Small intestine (tissue), 7 donors: ENCODE measurements at regions not wholly inside any gene's neighbourhood (a gene's known extent, or its start where the extent isn't known, plus 50 kb on each side); places are given as distances from the start of the nearest gene placed in this dataset.

Experiments used
- DNase-seq, 2 donors: peaks; one replicate each; pipeline versions ENCODE4 v3.0.0 to v3.0.0-alpha.2; 2013
- FAIRE-seq: peaks from 2 replicates; lab custom pipeline; 2012; peaks lifted over from hg19 to GRCh38; lab: Jason Lieb, UNC
- H3K27ac ChIP-seq, 3 donors: one replicate each; pipeline ENCODE4 v1.5.1; 2013; ENCODE audit warnings: low read length in 2 of 3, mild to moderate bottlenecking in 2 of 3, control low read depth in 1 of 3, inconsistent platforms in 1 of 3, low read depth in 1 of 3, moderate library complexity in 1 of 3
- H3K27me3 ChIP-seq, 3 donors: one replicate each; pipeline ENCODE4 v1.6.1; 2013; ENCODE audit warnings: low read length in 3 of 3, inconsistent platforms in 1 of 3; ENCODE audit not compliant: control insufficient read depth in 3 of 3, insufficient read depth in 3 of 3
- H3K36me3 ChIP-seq, 3 donors: one replicate each; pipeline ENCODE4 v1.6.1; 2013; ENCODE audit warnings: low read length in 3 of 3, inconsistent platforms in 1 of 3, low read depth in 1 of 3, mild to moderate bottlenecking in 1 of 3, moderate library complexity in 1 of 3; ENCODE audit not compliant: control insufficient read depth in 3 of 3, insufficient read depth in 2 of 3
- H3K4me1 ChIP-seq, 3 donors: one replicate each; pipeline ENCODE4 v1.6.1; 2013; ENCODE audit warnings: low read length in 2 of 3, inconsistent platforms in 1 of 3, low read depth in 1 of 3, mild to moderate bottlenecking in 1 of 3, moderate library complexity in 1 of 3; ENCODE audit not compliant: control insufficient read depth in 3 of 3, insufficient read depth in 2 of 3
- H3K4me3 ChIP-seq, 3 donors: one replicate each; pipeline ENCODE4 v1.5.1; 2013; ENCODE audit warnings: low read length in 3 of 3, control low read depth in 1 of 3, inconsistent platforms in 1 of 3, low read depth in 1 of 3, mild to moderate bottlenecking in 1 of 3, moderate library complexity in 1 of 3
- H3K9me3 ChIP-seq, 2 donors: one replicate each; pipeline ENCODE4 v1.6.1; 2013; ENCODE audit warnings: low read depth in 1 of 2, low read length in 1 of 2; ENCODE audit not compliant: control insufficient read depth in 2 of 2, insufficient read depth in 1 of 2
- WGBS, 3 donors: extraction: QIAGEN DNeasy Blood & Tissue Kit; methylation state at CpG; one replicate each; pipeline ENCODE4 v1.1.7; 2013; 5-methylcytosine and 5-hydroxymethylcytosine counted together
- donor health status: healthy with polysubstance abuse.
- donor health status: control.
- donor health status: control.
- donor health status: Bipolar disorder and iron deficiency.
- donor health status: healthy.

DNA sequence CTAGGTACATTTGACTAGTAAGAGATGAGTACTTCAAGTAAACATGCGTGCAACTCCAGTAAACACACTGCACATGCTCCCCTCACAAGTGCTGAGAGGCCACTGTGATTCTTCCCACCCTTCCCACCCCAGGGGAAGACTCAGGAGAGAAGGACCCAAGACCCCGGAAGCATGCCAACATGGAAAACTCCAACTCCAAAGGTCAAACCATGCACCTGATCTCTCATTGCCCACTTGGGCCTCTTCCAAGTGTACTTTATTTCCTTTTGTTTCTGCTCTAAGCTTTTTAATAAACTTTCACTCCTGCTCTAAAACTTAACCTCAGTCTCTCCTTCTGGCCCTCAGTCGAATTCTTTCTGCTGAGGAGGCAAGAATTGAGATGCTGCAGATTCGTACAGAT, 78.5 kb downstream of the CD83 start:
- H3K36me3 ChIP-seq, result no peaks in the 10 kb centered on the region
- peaks cover 0 to 6% (median 1%) of the 10 kb centered on the region in 3 donors for H3K4me1 ChIP-seq
- H3K4me3 ChIP-seq, result no peak overlapping the region
- no peak overlapping the region for H3K27ac ChIP-seq
- DNase-seq (peak; percentile 47 to 56), FAIRE-seq (no peak)
- H3K27me3 ChIP-seq, result no peaks in the 10 kb centered on the region
- peaks cover 0 to 12% of the 10 kb centered on the region in 2 donors for H3K9me3 ChIP-seq
- 40 to 68% (median 52%) methylated on average over 4 of the region's 4 CpGs for WGBS, 3 donors

DNA sequence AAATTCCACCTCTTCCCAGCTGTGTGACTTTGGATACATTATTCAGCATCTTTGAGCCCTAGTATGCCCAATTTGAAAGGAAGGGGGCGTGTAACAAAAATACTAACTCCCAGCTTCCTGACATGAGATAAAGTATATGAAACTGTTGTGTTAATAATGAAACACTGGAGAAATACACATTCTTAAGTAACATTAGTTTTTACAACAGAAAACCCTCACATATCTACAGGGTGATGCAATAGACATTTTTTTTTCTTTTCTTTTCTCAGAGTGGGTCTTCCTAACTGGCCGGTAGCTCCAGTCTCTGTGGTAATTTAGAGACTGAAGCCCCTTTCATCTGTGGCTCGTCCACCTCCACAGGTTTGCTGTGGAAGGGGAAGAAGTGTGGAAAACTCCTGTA, 79.5 kb downstream of the CD83 start:
- Histone ChIP-seq H3K36me3 (no peaks in the 10 kb centered on the region), H3K4me3 (no peak overlapping the region), H3K9me3 (peaks cover 0 to 12% of the 10 kb centered on the region in 2 donors), H3K27ac (no peak overlapping the region), H3K27me3 (no peaks in the 10 kb centered on the region), H3K4me1 (peaks cover 0 to 6% (median 1%) of the 10 kb centered on the region in 3 donors)
- FAIRE-seq (no peak), DNase-seq (no peak)
- WGBS, 3 donors, result 87 to 92% (median 88%) methylated on average over 3 of the region's 3 CpGs

DNA sequence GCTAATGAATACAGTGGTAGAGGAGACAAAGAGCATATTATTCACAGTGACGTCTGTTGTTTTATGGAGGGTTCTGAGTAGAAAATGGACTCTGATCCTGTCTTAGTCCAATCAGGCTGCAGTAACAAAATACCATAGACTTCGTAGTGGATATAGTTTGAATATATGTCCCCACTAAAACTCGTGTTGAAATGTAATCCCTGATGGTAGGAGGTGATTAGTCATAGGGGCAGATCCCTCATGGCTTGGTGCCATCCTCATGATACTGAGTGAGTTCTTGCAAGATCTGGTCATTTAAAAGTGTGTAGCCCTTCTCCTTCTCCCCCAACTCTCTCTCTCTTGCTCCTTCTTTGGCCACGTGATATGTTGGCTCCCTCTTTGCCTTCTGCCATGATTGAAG, 82.5 kb downstream of the CD83 start:
- WGBS, 3 donors, result 30 to 63% (median 40%) methylated on average over 4 of the region's 4 CpGs
- FAIRE-seq, result no peak

DNA sequence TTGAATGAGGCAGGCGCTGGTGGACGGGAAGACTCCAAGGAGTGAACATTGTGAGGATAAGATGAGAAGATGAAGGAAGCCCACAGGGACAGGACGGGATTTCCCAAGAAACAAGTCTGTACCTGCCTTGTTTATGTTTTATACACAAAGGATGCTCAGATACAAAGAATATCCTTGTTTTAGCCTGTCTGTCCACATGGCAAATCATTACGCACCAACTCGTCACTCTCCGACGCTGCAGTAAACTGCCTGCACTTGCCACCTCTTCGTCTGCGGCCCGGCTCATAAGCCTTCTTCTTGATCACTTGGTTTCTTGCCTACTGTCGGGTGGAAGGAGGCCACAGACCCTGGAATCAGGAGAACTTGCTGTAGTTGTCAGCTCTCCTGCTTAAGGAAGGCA, 85.4 kb downstream of the CD83 start:
- peaks cover 0 to 12% of the 10 kb centered on the region in 2 donors for H3K9me3 ChIP-seq
- H3K36me3 ChIP-seq, result no peaks in the 10 kb centered on the region
- peaks cover 0 to 22% (median 3%) of the 10 kb centered on the region in 3 donors for H3K4me1 ChIP-seq
- H3K27ac ChIP-seq, result no peak overlapping the region
- FAIRE-seq, result no peak
- DNase-seq, result no peak
- WGBS, 3 donors, result 93 to 97% (median 96%) methylated on average over 11 of the region's 11 CpGs
- H3K4me3 ChIP-seq, result no peak overlapping the region
- H3K27me3 ChIP-seq, result no peaks in the 10 kb centered on the region

More for the DNA sequence above, 82.5 kb downstream of the CD83 start:
- Histone ChIP-seq H3K4me1 (peaks cover 0 to 6% (median 1%) of the 10 kb centered on the region in 3 donors), H3K9me3 (peaks cover 0 to 12% of the 10 kb centered on the region in 2 donors), H3K36me3 (no peaks in the 10 kb centered on the region), H3K27me3 (no peaks in the 10 kb centered on the region), H3K4me3 (no peak overlapping the region), H3K27ac (no peak overlapping the region)
- peak in 1 of 2 donors; percentile 9 for DNase-seq

DNA sequence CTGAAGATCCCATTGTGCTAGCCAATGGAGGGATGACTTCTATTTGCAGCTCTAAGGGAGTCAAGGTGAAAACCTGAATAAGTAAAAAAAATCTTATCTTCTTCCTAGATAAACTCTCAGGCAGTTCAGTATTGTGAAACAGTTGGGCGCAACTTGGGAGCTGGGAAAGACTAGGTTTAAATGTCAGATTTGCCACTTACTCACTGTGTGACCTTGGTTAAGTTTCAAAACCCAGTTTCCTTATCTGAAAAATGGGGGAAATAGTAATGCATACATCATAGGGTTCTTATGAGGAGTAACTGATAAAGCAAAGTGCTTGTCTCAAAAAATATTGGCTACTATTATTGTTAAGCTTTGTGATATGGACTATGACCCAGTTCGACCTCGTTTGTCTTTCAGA, 88.8 kb downstream of the CD83 start:
- WGBS, 3 donors, result 34 to 71% (median 49%) methylated on average over 3 of the region's 3 CpGs
- H3K9me3 ChIP-seq, result no peaks in the 10 kb centered on the region
- H3K36me3 ChIP-seq, result no peaks in the 10 kb centered on the region
- H3K27me3 ChIP-seq, result no peaks in the 10 kb centered on the region
- peaks cover 0 to 41% (median 3%) of the 10 kb centered on the region in 3 donors for H3K4me1 ChIP-seq
- peak overlapping the region in 1 of 3 donors; percentile 81 for H3K27ac ChIP-seq
- DNase-seq (peak; percentile 48 to 82), FAIRE-seq (no peak)
- no peak overlapping the region for H3K4me3 ChIP-seq

DNA sequence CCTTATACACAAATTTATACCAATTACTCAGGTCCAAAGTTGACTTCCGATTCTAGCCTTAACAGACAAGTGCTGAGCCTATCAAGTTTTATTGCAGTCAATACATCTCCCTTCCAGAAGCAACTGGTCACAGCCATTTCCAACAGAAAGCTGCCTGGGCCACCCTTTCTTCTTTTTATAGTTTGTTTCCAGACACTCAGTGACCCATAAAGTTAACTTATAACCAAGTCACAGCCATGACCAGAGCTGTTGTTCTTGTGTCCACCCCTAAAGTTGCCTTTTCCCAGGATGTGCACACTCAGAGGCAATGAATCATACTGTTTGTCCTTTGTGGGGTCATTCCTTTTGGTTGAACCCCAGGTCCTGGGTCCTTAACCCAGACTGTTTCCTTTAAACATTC, 89.9 kb downstream of the CD83 start:
- peaks cover 0 to 51% (median 3%) of the 10 kb centered on the region in 3 donors for H3K4me1 ChIP-seq
- H3K9me3 ChIP-seq, result no peaks in the 10 kb centered on the region
- no peaks in the 10 kb centered on the region for H3K36me3 ChIP-seq
- DNase-seq, result peak; percentile 66 to 81
- H3K27me3 ChIP-seq, result no peaks in the 10 kb centered on the region
- peak overlapping the region in 1 of 3 donors; percentile 81 for H3K27ac ChIP-seq
- FAIRE-seq, result no peak
- 26 to 57% (median 31%) methylated on average over 1 of the region's 1 CpG for WGBS, 3 donors
- H3K4me3 ChIP-seq, result no peak overlapping the region

DNA sequence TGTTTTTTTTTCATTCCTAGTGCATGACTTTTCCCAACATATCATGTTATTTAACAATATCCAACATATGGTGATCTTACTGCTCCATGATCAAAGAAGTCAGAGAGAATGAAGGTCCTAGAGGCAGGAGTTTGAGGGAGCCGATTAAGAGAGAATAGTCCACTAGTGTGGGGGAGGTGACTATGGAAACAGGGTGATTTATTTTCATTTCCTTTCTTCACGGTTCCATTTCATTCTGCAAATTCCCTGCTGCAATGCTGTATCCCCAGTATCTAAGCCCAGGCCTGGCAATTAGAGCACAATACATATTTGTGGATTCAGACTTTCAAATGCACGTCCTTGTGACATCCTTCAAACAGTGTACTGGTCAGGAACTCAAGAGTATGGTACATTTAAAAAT, 91.4 kb downstream of the CD83 start:
- WGBS, 3 donors, result 77 to 91% (median 89%) methylated on average over 3 of the region's 3 CpGs
- no peak for FAIRE-seq
- no peak overlapping the region for H3K4me3 ChIP-seq

DNA sequence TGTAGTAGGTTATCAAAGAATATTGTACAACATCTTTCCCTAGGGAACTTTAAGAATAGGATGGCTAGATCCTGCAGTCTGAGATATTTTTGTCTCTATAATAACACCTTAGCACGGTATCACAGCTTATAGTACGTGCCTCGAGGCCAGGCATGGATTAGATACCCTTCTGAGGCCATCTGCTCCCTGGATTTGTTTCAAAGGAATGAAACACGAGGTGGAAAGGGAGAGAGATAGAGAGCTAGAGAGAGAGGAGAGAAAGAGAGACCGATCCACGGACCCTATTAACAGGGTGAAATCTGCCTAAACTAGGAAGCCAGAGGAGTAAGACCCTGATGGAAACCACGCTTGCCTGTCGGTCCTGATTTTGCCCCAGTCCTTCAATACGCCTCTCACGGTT, 92.5 kb downstream of the CD83 start:
- FAIRE-seq, result no peak
- H3K36me3 ChIP-seq, result no peaks in the 10 kb centered on the region
- WGBS, 3 donors, result 60 to 80% (median 65%) methylated on average over 10 of the region's 10 CpGs
- no peaks in the 10 kb centered on the region for H3K27me3 ChIP-seq
- H3K27ac ChIP-seq, result peak overlapping the region in 1 of 3 donors; percentile 93
- H3K4me3 ChIP-seq, result peak overlapping the region in 1 of 3 donors; percentile 85
- peaks cover 0 to 7% of the 10 kb centered on the region in 2 donors for H3K9me3 ChIP-seq
- peak in 1 of 2 donors; percentile 6 for DNase-seq
- peaks cover 0 to 52% (median 3%) of the 10 kb centered on the region in 3 donors for H3K4me1 ChIP-seq

More for the DNA sequence above, 91.4 kb downstream of the CD83 start:
- H3K27me3 ChIP-seq, result no peaks in the 10 kb centered on the region
- H3K36me3 ChIP-seq, result no peaks in the 10 kb centered on the region
- H3K4me1 ChIP-seq, result peaks cover 0 to 52% (median 3%) of the 10 kb centered on the region in 3 donors
- H3K27ac ChIP-seq, result no peak overlapping the region
- H3K9me3 ChIP-seq, result peaks cover 0 to 7% of the 10 kb centered on the region in 2 donors
- no peak for DNase-seq
